HG03159 (cell line): ENCODE measurements at regions not wholly inside any gene's neighbourhood (a gene's known extent, or its start where the extent isn't known, plus 50 kb on each side); places are given as distances from the start of the nearest gene placed in this dataset.
A peak's percentile ranks its signal among the peaks of the same experiment; 100 is the strongest.

ENCODE experiments used
- ATAC-seq: cut with Tn5 transposase; IDR thresholded peaks from one replicate; pipeline ENCODE4 v1.9.1; 2021; ENCODE audit warnings: mild to moderate bottlenecking, moderate library complexity; ENCODE audit not compliant: unreplicated experiment

DNA sequence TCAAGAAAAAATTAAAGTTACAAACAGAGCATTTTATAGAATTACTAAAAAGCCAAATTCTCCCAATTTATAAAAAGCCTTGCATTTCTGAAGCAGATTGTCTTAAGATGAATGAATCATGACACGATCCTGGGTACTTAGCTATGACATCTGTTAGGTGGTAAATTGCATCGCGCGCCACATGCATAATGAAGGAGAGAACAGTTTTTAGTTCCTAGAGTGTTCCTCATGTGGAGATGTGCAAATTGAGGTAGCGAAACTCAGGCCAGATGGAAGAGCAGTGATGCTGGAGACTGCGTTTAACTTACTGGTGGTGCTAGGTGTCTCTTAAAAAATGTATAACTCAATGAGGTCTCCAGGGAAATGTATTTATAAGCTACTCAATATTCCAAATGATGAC lies 516.1 kb downstream of the EFNA5 start:
- no peak for ATAC-seq

DNA sequence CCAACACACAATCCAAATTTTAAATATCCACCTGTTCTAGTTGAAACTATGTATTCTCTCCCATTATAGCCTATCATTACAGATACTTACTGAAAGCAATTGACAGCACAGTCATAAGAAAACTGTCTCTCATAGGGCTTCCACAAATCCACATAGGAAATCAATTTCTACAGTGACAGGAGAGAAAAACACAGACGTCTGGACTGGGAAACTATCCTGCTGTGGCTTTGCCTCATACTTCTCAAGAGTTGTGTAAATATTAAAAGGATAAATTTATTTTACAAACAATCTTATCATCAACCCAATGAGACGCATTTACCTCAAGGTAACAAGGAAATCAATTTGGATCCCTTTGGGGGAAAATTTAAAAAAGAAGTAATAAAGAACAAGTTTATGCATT lies 517.5 kb downstream of the EFNA5 start:
- ATAC-seq = no peak

DNA sequence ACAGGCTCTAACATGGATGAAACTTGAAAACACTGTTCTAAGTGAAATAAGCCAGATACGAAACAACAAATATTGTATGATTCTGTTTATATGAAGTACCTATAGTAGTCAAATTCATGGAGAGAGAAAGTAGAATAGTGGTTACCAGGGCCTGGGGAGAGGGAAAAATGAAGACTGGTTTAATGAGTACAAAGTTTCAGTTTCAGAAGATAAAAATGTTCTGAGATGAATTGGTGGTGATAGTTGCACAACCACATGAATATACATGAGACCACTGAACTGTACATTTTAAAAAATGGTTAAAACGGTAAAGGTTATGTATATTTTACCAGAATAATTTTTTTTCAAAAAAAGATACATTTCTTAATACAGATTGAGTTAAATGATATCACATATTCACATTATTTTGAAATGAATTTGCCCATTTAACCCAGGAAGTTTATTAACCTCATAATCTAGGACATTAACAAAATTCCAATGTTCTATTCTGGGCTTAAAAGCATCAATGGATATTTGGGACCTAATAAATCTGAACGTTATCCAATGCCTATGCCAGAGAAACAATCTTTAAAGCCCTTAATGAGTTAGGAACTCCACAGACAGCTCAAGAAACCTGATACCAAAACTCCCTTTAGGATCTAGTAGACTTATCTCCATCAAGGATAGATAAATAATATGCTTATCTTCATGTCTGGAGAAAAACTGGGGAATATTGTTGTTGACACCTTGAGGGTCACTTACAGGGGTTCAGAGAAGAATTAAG lies 521.3 kb downstream of the EFNA5 start:
- ATAC-seq = peak; percentile 94

DNA sequence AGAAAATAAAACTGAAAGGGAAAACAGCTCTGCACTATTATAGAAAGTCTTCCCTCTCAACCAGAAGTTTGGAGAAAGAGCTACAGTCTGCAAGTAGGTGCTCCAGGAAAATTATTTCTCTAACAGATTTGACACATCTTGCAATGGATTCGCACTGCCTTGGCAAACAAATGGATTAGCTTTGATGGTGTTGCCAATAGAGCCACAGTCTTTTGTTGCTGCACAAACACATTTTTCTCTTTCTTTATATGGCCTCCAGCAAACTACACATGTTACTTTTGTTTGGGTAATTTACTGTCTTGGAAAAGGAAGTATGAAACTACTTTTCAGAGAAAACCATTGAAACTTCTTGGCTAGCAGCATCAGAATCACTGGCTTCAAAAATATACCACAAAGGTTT lies 523.1 kb downstream of the EFNA5 start:
- no peak for ATAC-seq

DNA sequence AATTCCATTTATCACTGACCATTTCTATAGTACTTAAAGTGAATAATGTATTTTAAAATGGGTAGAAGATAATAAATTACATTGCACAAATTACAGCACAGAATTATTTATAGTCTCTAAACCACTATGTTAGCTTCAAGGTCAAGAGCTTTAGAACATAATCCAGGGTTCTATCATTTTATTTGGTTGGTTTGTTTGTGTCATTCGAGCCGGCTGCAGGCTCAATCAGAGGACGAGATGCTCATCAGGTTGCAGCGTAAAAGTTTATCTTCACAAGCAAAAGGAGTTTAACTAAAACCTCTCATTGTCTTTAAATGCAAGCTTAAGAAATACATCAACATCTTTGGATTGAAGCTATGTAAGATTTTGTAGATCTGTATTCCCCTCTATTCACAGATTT lies 523.8 kb downstream of the EFNA5 start:
- ATAC-seq = no peak

DNA sequence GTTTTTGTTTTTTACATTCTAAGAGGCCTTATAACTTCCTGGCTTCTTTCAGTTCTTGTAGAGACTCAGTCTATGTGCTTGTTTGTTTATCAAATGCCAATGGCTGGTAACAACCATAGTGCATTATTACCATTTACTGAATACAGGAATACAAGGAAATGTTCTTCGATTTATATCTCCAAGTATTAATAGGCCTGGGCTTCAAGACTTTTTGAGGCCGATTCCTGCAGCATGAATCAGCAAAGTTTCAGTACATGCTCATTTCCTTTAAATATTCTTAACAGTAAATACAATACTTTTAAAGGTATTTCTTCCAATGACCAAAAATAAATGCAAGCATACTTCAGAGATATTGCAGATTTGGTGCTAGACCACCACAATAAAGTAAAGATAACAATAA lies 535.3 kb downstream of the EFNA5 start:
- ATAC-seq = no peak

DNA sequence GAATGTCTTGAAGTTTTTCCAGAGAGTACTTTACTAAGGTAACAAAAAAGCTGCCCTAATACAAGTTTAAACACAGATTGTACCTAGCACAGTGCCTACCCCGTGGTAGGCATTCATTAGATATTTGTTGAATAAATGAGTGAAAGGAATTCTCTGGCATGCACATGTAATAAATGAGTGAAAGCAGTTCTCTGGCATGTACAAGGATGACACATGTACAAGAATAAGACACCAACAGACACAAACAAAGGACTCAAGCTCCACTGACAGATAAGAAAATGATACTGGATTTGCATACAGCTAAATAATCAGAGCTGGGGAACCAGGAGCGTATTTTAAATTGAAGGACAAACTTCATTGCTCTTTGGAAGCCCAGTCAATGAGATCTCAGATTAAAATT lies 535.8 kb downstream of the EFNA5 start:
- ATAC-seq = no peak

DNA sequence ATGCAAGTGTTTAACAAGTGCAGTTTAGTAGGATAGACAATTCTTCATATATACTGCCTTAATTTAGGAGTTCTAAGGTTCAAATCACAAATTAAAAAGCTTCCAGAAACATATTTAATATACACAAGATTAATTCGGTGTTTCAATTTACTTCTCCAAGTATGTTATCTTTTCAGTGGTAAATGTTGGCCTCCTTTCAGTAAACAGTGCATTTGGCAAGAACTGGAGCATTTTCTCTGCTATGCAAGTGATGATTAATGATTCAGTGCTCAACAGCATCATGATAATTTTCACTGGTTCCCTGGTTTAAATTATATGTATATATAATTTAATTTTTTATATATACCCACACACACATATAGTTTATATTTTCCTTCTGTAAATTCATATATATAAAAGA lies 541.7 kb downstream of the EFNA5 start:
- no peak for ATAC-seq

DNA sequence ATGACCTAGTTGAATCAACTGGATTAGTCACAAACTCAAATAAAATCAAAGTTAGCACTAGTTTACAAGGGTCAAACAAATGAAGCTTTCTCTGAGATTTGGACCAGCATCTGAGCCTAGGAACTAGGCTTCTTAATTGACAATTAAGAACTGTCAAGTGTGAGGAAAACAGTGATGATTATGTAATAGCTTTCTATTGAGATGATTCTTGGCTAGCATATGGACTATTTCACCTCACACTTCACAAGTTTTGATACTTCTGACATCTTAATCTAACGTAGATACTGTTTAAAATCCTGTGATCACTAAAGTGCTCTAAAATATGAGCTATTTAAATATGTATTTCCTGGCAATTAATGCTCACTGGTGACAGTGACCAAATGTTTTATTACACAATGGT lies 542.9 kb downstream of the EFNA5 start:
- no peak for ATAC-seq

DNA sequence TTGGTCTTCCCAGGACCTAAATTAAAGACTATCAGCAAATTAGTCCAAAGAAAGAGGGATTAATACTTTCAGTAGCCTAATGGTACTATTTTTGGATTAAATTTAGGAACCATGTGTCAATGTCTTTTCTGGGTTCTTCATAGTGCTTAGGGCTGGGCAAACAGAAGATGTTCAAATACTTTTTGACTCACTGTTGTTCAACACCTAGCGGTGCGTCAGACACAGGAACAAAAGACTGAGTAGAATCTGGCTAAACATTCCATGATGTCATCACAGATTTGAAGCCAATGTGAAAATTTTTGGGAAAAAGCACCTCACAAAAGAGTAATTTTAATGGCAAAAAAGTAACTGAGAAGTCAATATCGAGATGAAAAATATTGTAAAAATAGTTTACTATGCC lies 544.4 kb downstream of the EFNA5 start:
- no peak for ATAC-seq

DNA sequence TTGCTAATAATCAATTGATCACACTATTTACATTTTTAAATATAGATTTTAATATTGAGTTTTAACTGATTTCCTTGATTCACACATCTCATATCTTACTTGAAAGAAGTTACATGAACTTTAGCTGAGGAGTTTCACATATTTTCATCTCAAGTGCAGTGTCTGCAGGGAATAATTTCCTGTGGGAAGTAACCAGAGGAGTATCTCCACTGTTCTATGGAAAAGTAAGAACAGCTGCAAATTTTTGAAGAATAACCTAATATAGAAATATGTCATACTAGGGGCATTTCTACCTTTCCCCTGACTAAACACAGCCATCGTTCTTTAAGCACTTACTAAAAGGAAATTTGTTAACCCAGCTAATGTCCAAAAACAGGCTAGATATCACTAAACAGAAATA lies 546.4 kb downstream of the EFNA5 start:
- ATAC-seq = no peak

DNA sequence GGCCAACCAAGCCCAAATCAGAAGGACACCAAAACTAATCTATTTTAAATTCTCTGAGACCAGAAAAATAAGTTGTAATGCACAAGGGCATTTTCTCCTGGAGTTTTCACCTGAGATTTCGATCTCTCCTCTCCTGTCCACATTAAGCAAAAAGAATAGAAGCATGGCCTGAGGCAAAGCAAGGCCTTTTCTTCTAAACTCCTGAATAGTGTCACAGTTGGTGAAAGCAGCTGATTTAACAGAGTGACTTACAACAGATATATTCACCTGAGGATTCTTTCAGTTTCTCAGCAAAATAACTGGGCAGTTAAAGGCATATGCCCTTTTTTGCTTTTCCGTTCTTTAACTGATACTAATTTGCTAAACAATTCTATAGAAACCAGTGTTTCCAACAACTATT lies 547.7 kb downstream of the EFNA5 start:
- ATAC-seq = no peak

DNA sequence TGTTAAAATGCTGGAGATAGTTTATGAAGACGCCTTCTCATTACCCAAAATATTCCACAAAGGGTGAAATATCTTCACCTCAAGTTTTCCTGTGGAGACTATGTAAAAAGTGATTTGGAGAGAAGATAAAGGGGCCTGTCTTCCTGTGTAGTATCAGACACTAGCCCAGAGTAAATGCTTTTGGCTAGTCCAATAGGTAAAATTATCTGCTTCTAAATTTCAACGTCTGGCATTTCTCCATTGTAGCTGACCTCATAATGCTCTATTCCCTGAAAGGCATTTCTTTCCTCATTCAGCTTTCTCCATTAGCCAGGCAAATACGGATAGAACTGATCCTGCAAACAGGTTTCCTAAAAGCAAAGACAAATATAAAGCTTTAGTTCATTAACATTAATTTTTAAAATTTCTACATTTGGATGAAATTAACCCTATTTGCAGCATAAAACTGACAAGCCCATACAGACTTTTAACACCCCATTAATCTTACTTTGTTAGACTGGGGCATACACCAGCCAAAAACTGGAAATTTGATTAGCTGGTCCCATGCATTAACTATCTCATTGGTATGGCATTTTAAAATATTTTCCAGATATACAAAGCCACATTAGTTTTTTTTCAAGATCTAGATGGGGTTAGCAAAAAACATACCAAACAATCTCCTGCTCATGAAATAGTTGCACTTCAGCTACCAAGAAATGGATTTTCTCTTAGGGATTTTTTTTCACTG lies 548.8 kb downstream of the EFNA5 start:
- ATAC-seq = no peak

DNA sequence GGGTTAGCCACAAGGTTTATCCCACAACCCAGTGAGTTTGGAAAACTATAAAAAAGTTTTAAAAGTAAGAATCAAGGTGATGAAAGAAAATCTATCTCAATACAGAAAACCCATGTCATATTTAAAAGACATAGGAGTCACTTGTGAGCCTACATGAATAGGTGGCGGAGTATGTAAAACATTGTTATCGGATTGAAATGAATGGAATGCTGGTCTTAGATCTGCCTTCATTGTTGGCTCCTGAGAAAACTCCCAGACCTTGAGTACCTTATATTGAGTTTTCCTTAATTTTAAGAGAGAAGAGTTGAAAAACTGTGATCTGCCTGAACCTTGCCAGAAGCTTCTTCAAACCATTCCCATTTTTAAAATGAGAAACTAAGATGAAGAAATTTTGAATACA lies 551.1 kb downstream of the EFNA5 start:
- no peak for ATAC-seq

DNA sequence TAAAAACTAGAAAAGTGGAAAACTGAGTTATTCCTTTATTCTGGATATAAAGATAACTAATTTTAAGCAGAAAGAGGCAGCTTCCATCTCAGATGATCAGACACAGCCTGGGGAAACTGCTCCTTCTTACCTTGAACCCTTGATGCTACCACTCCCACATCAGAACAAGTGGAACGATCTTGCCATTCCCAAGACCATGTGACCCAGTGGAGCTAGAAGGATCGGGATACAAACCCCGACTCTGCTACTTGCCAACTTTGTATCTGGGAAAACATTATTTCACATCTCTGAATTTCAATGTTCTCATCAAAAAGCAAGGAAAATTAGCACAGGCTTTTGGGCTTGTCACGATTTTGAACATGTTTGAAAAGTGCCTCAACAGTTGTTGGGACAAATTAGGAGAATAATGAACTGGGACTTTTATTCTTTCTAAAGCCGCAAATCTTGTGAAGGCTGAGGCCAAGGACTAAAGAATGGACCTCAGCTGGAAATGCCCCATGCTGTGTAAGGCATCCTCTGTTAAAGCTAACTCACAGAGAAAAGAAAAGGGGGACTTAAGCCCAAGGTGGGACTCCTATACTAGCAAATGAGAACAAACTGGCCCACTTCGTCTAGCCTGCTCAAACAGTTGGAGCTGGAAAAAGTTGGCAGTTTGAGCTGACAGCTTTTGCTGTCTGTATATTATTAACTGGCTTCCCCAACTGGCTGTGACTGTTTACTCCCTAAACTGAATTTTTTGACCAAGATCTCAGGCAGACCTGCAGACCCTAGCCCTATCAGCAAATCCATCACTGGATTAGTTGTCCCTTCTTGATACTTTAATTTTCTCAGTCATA lies 552.3 kb downstream of the EFNA5 start:
- ATAC-seq = no peak

DNA sequence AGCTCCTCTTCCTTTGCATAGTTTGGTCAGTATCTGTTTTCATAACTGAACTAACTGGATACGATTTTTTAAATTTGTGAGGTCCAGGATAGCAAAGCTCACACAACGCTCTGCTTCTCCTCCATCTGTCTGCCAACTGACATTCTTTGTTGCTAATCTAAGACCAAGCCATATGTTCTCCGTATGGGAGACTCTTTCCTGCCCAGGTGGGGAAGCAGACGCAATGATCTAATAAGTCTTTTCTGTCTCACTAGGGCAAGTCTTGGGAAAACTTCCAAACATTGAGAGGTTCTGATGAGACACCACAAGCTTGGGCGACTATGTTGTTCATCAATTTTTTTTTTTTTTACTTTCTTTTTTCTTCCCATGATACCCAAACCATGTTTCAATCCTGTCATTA lies 558.5 kb downstream of the EFNA5 start:
- no peak for ATAC-seq

DNA sequence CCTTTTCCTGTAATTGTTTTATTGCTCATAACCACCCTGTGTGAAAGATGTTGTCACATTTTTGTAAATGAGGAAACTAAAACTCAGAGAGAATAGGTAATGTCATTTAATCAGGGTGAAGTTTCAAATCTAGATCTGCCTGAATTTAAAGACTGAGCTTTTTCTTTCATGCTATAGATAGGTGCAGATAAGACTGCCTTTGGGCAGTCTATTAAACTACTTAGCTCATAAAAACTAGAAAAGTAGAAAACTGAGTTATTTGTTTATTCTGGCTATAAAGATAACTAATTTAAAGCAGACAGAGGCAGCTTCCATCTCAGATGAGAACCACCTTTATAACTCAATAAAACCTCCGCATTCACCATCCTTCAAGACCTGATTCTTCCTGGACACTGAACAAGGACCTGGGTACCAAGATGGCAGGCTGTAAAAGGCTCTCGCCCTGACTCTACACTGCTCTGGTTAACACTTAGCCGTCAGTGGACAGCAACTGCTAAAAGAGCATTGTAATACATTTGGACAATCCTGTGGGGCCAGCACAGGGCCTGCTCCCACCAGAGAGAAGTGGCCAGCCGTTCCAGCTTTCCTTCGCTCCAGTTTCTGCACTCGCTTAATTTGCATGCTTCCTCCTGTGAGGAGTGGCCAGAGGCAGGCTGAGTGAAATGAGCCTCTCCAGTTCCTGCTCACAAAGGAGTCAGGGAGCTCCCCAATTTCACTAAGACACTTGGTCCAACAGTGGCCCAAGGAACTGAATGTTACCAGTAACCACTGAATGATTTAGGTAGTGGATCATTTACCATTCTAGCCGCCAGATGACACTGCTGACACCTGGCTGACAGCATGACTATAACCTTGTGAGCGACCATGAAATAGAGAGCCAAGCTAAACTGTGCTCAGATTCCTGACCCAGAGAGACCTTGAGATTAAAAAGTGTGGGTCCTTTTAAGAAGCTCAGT lies 566.4 kb downstream of the EFNA5 start:
- ATAC-seq = peak; percentile 78

DNA sequence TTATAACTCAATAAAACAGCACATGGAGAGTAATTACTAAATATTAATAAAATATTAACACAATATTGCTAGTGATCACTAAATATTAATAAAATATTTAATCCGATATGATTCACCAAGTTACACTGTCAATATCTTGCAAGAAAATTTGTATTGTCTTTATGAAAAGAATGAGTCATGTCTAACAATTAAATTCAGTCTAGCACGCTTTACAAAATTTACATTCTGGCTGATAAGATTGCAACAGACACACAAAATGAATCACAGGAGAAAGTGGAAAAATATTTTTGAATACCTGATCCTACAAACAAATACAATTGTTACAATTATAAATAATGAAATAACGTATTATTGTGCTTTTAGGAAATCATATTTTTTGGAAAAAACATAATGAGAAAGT lies 567.2 kb downstream of the EFNA5 start:
- no peak for ATAC-seq

DNA sequence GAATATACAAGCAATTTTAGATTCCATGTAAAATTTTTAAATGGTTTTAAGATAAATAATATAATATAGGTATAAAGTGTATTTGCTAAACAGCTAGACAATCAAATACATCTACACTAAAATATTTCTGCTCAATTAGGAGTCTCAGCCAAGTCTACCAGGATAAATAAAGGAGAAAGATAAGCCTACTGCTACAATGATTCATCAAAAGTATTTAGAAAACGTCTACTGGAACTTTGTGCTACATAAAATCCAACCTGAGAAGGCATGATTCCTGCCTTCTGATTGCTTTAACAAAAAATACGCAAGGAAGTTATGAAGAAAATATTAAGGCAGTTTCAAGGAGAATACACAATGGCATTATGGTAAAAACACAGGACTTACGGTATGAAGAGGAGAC lies 570.6 kb downstream of the EFNA5 start:
- no peak for ATAC-seq

DNA sequence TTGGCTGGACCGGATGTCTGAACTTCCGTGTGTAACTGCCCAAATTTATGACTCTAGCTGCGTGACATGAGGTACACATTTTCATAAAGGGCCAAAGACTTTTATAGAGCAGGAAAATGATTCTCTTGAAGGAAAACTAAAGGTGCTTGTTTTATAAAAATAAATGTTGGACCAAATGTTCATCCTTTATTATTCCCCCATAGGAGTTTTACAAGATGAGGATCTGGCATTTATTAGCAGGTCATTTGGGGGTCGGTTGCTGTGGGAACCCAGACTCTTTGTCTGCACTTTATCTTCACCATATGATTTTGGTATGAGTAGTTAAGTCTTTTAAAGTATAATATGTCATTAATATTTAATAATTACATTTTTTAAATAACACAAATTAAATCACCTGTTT lies 571.2 kb downstream of the EFNA5 start:
- ATAC-seq = no peak

DNA sequence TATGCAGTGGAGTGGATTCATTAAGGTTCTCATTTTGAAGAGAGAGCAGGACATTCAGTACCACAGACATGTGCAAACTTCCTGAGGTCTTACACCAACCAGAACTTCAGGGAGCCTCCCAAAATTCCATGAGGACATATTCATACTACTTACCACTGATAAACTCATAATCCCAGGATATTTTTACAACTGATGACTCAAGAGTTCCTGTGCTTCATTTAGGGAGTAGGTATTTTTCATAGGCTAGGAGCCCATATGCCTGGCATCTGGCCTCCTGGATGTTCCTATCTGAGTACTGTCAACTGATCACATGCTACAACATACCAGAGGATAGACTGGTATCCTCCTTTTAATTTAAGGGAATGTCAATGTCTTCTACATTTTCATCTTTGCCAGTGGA lies 578.0 kb downstream of the EFNA5 start:
- ATAC-seq = no peak
